ENCODE measurements at regions not wholly inside any gene's neighbourhood (a gene's known extent, or its start where the extent isn't known, plus 50 kb on each side); places are given as distances from the start of the nearest gene placed in this dataset.

DNA sequence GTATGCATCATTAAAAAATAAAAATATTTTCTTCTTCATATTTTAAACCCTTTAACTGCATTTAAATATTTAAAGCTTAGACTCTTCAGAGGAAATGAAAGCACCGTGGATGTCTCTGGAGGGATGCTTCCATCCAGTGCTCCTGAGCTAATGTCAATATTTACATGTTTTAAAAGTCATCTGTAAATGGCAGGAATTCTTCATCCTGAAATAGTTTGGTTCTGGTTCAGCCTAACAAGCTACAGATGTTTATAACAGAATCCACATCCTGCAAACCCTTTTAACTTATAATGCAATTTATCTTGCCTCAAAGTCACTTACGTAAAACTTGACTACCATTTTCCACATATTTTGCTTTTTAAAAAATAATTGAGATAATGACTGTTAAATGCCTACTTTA, 1207.3 kb downstream of the SLC16A7 start:
- no peak for DNase-seq

DNA sequence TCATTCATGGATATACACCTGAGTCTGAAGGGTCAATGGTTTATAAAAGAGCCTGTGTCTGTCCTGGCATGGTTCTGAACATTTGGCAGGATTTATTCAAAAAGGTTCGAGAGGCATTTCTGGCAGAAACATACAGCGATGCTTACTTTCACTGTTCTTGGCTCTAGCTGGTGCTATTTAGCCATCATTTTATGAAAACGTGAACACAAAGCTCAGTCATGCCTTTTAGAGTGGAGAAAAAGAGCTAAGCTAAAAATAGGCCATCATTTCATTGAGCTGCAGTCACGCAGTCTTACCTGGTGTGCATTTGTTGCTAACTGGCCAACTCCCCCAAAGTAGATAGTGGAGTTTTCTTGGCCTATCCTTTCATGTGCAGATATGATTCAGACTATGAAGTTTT, 1209.5 kb downstream of the SLC16A7 start:
- no peak for DNase-seq

DNA sequence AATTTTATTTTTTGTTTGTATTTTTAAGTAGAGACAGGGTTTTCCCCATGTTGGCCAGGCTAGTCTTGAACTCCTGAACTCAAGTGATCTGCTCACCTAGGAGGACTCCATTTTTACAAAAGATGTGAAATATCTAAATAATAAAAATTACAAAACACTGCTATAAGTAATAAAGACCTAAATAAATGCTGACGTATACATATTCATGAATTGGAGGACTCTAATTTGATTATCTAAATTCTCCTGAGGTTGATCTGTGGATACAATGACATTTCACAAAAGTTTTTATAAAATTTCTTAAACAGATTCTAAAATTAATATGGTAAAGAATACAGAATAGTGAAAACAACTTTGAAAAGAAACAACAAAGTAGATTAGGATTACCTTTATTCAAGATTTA, 1224.0 kb downstream of the SLC16A7 start:
- no peak for DNase-seq

DNA sequence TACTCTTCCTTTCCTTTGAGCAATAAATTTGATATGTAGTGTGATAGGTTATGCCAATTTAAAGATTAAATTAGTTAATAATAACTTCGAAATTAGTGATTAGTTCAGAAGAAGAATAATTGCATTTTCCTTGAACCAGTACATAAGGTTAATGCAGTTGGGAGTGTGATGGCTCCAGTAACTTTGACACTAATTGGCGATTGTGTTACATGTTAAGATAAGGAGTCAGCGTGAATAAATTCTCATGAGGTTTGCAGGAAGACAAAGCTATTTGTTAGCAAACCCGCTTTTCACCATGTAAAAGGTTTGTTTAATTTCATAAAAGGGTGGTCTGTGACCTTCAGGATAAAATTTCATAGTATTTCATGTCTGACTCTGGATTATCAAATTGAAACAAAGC, 1226.8 kb downstream of the SLC16A7 start:
- DNase-seq, result no peak

DNA sequence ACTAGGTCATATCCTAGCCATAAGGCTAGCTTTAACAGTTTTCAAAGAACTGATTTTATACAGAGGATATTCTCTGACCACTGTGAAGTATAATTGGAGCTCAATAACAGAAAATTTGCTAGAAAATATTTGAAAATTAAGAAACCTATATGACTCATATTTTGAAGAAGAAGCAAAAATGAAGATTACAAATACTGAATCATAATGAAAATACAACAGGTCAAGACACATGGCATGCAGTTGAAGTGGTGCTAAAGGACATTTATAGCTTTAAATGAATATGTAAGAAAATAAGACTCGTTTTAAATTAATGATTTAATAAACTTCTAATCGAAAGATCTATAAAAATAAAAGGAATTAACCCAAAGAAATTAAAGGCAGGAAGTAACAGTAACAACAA, 1234.6 kb downstream of the SLC16A7 start:
- DNase-seq, result no peak

DNA sequence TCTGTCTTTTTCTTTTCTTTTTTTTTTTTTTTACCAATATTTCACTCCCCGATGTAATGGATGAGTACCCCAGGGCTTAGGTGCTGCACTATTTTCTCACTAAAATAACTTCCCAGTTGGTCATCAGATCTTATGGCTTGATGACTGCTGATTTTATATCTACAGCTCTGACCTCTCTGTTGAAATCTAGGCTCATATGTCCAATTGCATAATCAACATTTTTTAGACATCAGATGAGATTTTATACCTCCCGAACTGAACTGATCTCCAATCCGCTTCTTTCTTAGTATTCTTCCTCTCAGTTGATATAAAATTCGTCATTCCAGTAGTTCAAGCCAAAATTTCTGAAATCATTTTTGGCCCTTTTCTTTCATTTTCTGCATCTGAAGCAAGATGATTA, 1236.5 kb downstream of the SLC16A7 start:
- DNase-seq, result no peak

DNA sequence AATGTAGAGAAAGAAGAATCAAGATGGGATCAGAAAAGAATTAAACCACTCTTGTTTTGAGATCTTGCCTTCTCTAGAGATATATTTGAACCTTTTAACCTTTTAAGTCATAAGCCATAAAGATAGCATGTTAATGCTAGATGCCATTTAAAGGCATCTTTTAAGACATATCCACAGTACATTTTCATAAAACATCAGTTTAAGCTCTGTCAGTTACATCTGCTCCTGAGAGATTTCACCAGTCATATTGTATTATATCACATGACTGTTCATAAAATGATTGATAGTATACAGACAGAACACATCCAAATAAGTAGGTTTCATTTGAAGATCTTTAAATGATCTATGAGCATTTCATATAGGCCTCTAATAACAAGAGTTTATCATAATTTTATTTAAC, 1238.5 kb downstream of the SLC16A7 start:
- no peak for DNase-seq

DNA sequence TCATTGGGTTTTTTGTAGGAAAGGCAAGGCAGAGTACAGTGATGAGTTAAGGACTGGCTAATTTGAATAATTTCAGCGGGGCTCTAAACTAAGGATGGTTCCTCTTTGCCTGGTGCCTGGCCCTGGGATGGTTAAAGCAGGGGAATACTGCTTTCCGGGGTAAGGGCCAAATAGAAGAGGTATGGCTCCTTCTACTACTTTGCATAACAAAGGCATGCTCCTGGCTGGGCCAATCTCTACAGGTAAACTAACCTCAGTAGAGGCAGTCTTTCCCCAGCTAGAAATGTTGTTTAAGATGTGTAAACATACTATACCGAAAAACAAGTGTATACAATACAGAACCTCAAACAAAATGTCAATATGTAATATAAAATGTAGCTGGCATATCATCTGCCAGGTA, 1239.0 kb downstream of the SLC16A7 start:
- no peak for DNase-seq

DNA sequence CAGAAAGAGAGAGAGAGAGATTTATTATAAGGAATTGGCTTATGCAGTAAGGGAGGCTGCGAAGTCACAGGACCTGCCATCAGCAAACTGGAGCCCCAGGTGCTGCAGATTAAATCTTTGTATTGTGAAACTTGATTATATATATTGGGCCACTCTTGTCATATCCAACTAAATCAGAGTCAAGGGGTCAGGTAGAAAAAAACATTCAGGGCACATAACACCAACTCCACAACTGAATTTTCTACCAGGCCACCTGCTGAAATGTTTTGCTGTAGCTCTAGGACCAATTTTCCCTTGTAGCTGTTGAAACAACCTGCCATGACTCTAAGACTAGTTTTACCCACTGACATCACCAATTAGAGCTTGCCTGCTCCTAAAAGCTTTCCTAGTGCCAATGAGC, 1240.8 kb downstream of the SLC16A7 start:
- no peak for DNase-seq

DNA sequence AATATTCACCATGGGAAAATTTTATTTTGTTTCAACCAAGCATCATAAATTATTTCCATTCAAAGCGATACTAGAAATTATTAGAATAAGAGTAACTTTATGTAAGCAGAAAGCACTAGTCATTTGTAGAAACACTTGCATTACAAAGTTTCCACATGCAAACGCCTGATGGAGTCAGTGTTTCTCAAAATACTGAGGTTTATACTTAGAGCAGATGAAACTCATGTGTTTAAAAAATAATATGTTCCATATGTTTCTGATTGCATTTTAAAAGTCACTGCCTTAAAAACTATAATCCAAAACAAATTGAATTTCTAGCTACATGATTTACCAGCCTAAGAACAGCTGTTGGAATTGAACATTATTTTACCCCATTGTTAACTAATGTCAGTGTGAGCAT, 1246.4 kb downstream of the SLC16A7 start:
- DNase-seq, result no peak

DNA sequence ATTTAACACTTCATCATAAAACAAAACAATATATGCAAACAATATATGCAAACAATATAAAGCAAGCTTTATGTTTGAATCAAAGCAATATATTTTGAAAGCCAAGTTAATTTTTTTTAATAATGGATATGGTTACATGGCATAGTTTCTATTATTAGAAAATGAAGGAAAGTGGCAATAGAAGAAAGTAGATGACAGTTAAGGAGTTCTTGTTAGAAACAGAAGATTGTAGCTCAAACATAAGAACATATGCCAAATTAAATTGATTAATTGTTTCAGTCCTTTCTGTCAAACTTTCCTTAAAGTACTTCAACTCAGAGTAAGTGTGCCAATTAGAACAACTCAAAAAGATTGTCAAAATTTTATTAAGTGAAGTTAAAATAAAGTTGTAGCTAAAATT, 1248.3 kb downstream of the SLC16A7 start:
- no peak for DNase-seq

DNA sequence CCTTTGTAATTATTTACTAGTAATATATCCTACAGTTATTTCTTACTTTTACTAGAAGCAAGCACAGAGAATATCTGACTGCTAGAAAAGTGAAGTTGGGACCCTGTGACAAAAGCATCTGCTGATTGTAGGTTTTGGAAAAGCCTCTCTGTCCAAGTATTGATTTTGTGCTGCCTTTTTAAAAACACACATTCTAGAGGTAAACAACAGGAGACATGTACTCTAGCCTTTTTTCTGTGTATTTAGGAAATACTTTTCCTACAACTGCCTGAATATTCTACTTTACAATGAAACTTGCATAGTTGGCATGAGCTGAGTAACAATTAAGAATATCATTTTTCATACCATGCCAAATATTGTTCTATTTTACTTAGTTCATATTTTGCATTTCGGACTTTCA, 1249.0 kb downstream of the SLC16A7 start:
- DNase-seq, result no peak

DNA sequence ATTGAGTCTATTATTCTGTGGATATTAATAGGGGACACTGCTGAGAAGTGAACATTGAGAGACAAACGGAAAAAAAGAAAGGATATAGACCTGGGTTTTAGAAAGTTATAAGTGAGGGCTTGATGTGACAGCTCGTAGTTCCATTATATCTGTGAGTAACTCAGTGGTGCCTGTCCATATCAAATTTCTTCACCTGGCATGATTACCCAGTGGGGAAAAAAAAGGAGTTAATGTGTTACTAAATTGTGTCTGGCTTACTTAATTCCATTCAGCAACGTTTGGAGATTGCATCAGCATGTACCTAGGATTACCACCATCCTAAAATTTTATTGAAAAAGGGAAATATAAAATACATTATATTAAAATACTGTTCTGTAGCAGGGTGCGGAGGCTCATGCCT, 1249.9 kb downstream of the SLC16A7 start:
- no peak for DNase-seq

DNA sequence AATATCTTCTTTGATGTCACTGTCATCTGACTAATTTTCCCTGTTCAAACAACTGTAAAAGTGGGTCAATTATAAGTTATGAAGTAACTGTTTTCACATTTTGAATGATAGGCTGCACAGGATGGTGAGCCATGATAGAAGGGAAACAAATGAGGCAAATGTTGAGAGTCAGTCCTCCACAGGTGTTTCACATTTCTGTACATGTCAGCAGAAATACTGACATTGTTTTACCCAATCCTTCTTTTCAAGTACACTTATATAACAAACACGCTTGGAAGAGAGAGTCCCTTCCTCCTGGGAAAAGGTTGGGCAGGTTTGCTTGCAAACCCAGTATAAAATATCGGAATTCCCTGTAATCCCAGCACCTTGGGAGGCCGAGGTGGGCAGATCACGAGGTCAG, 1251.5 kb downstream of the SLC16A7 start:
- no peak for DNase-seq

DNA sequence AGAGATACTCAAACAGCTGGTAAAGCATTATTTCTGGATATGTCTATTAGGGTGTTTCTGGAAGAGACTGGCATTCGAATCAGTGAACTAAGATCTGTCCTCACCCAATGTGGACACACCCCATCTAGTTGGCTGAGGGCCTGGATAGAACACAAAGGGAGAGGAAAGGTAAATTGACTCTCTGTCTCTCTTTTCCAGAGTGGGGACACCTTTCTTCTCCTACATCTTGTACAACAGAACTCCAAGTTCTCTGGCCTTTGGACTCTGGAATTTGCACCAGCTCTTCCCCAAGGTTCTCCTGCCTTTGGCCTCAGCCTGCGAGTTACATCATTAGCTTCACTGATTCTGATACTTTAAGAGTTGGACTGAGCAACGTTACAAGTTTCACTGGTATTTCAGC, 1253.9 kb downstream of the SLC16A7 start:
- no peak for DNase-seq

DNA sequence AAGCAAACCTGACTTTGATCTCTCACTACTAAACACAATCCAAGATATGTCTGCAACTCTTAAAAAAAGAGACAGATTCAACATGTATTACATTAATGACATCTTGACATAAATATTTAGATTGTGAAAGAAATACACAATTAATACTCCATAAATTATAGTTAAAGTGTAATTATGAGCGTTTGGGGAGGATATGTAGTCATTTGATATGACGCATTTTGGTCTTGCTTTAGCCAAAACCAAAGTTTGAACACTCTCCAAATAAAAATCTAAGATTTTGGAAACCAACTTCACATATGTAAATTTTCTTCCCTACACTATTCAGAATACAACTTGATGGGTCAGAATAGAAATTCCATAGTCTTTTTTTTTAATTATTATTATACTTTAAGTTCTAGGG, 1257.6 kb downstream of the SLC16A7 start:
- no peak for DNase-seq

DNA sequence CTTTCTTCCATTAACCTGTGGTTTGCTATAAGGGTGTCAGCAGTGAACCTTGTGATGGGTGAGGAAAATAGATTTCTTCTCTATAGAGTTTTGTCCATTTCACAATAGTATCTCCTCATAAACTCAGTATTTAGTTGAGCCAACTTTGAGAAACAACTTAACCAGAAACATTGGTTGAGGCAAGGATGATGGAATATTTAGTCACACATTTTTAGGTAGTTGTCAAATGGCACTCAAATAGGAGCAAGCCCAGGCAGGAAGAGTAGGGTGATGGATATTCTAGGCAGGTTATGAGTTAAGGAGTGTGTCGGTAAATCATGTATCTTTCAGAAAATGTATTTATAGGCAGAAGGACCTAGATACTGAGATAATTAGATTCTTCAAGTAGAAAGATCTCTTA, 1267.6 kb downstream of the SLC16A7 start:
- DNase-seq, result no peak

DNA sequence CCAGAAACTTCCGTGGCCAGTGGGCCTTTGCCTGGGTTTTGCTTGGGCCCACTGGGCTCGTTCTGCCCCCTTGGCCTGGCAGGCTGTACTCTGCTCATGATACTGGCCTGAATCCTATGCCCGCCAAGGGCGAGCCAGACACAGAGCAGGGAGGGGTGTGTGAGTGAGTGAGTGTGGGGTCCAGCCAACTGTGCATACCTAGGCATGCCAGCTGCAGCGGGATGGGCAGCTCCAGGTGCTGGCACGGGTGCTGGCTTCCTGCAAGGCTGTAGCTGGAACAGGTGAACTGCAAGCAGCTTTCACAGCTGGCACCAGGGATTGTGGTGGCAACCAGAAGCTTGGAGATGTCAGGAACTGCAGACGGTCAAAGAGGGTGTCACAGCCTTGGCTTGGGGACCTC, 1276.4 kb downstream of the SLC16A7 start:
- no peak for DNase-seq

DNA sequence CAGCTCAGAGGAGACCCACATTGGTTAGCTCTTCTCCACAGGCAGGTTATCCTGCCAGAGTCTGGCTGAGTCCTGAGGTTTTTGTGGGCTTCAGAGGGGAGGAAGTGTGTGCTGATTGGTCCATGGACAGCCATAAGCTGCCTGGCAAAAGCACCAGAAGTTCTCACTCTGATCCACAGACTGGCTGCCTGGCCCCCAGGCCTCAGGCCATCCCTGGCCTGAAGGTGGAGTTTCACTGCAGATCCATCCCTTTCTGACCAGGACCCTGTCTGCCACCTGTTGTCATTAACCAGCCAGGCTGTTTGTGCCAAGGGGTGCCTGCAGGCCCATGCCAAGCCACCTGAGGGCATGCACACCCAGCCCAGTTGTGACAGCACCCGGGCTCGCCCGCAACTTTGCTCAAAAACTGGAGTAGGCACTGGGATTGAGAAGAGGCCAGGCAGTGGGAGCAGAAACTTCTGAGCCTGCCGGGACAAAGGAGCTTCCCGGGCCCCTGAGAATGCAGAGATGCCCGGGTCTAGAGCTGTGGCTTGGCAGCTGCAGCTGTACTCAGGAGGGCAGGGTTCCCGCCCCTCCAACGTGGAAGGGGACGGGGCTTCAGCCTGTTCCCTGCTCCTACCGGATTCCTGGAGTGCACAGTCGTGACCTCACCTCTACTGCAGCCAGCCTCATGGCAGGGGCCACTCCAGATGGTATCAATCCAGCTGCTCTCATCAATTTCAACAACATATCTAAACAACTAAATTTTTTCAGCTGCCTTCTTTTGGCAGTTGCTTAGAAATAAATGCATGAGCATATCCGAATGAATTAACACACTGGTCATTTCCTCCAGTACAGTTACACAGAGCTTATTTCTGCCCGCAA, 1277.3 kb downstream of the SLC16A7 start:
- DNase-seq, result no peak

DNA sequence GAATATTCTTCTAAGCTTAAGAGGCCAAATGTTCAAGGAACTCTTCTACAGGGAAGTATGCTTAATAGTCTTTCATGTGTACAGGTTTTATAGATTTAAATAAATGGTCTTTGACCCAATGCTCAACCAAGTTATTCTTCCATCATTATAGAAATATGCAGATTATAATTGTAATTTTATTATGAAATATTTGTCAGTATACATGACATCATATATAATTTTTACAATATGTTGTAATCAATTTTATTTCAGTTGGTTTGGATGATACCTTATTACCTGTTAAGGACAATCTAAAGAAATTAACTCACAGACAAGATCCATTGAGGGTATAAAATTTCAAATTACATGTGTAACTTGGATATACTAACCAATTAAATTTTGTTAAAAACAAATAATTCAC, 1278.3 kb downstream of the SLC16A7 start:
- DNase-seq, result no peak

DNA sequence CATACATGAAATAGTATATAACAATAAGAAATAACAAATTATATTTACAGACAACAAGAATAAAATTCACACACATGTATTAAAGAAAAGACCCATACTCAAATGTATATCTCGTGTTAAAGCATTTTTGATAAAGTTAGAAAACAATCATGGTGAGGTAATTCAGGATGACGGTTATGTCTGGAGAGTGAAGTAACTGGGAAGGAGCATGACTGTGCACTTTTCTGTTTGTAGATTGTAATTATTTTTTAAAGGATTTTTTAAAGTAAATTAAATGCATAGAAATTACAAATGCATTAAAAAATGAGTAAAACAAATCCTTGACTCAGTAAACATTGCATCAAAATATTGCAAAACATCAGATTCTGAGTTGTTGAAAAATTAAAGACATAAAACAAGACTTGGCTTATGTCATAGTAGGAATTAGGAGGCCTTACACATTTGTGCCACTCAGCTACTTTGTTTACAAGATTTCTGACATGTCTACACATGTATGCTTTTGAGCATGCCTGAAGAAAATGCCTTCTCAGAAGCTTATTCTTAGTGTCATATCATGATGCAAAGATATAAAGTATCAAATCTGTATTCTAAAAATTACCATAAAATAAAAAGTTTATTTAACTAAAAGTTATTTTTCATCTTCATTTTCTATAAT, 1325.1 kb downstream of the SLC16A7 start:
- no peak for DNase-seq

DNA sequence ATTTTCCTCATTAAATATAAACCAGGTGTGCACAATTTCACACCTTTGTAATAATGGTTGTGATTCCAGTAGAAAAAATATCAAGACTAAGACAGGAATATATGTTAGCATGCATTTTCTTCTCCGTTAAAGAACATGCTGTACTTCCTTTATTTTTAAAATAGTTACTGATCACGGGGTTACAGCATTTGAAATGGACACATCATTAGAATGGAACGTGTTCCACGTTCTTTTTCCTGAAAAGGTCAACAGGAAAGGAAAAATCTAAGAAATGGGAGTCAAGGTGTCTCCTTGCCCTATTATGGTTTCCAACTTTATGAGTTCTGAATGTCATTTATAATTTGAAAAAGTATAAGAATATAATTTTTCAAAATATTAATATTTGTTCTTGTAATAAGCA, 1325.7 kb downstream of the SLC16A7 start:
- no peak for DNase-seq

DNA sequence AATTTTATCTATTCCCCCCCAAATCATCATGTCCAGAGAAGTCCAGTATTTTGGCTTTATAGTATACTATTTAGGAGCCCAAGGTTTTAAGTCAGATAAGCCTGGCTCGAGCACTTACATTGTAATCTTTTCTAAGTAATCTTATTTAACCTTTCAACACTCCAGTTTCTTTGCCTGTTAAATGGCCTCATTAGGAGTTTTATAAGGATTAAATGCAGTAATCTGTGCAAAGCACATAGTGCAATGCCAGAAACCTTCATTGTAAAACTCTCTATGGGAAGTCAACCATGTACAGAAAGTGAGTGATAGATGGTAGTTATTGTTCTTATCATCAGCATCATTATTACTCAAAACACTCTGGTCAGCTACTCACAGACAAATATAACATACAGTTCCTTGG, 1330.4 kb downstream of the SLC16A7 start:
- no peak for DNase-seq

DNA sequence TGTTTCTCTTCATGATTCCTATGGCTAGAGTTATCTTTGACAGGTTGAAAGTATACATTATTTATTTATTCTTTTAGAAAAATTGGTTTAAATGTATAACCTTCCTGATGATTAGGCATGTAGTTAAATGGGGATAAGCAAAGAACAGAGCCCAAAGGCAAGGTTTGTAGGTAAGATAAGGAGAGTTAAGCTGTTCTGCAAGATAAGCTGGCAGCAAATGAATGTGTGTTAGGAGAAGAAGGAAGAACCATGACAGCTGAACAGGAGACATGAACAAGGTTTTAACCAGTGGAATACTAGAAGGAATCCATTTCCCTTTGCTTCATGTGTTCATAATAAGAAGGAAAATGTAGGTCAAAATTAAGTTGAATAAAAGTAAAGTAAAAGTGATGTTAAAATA, 1330.1 kb upstream of the USP15 start:
- DNase-seq, result no peak

Data from CD4-positive, alpha-beta T cell treated with Interleukin-21 for 1 hour (primary cell).